Activated CD8-positive, alpha-beta memory T cell treated with anti-CD3 and anti-CD28 coated beads, Interleukin-2, amount 50 U/mL, for 4 hours (primary cell): ENCODE measurements at regions not wholly inside any gene's neighbourhood (a gene's known extent, or its start where the extent isn't known, plus 50 kb on each side); places are given as distances from the start of the nearest gene placed in this dataset.
"Not testable (repeated sequence)": the region's sequence is repeated elsewhere in the genome, so short reads cannot be mapped to it uniquely, and the experiment has no call there.

Experiments used
- DNase-seq: peaks from one replicate; pipeline ENCODE4 v3.0.0-alpha.2; 2020

GRCh38 chr6:27138837-27139755, 108.4 kb upstream of the PRSS16 start:
- DNase-seq, result peak; percentile 54

GRCh38 chr6:27139756-27140579, 107.5 kb upstream of the PRSS16 start:
- DNase-seq, result no peak

- DNase-seq, result no peak
These were observed 106.4 kb upstream of the PRSS16 start for GRCh38 chr6:27140999-27141528.

- DNase-seq, result no peak
These were observed 105.9 kb upstream of the PRSS16 start for GRCh38 chr6:27141529-27142015.

GRCh38 chr6:27143020-27143388, 104.5 kb upstream of the PRSS16 start:
- not testable (repeated sequence) for DNase-seq

GRCh38 chr6:27143474-27144026, 104.0 kb upstream of the PRSS16 start:
- no peak for DNase-seq

GRCh38 chr6:27144740-27145079, 102.8 kb upstream of the PRSS16 start:
- no peak for DNase-seq

- peak; percentile 52 for DNase-seq
These were observed 101.6 kb upstream of the PRSS16 start for GRCh38 chr6:27145731-27146455.

GRCh38 chr6:27146456-27146705, 101.1 kb upstream of the PRSS16 start:
- DNase-seq, result not testable (repeated sequence)

- DNase-seq, result peak; percentile 67
These were observed 100.6 kb upstream of the PRSS16 start for GRCh38 chr6:27146706-27147505.

GRCh38 chr6:27148404-27148795, 99.1 kb upstream of the PRSS16 start:
- no peak for DNase-seq

- no peak for DNase-seq
These were observed 98.4 kb upstream of the PRSS16 start for GRCh38 chr6:27149150-27149549.

- DNase-seq, result no peak
These were observed 92.8 kb upstream of the PRSS16 start for GRCh38 chr6:27154696-27155095.

GRCh38 chr6:27156874-27157458, 90.5 kb upstream of the PRSS16 start:
- no peak for DNase-seq

GRCh38 chr6:27157459-27158315, 89.8 kb upstream of the PRSS16 start:
- DNase-seq, result peak; percentile 81

GRCh38 chr6:27158316-27158643, 89.2 kb upstream of the PRSS16 start:
- no peak for DNase-seq

GRCh38 chr6:27159725-27160124, 87.8 kb upstream of the PRSS16 start:
- DNase-seq, result no peak

GRCh38 chr6:27161115-27161514, 86.4 kb upstream of the PRSS16 start:
- no peak for DNase-seq

GRCh38 chr6:27161603-27161945, 85.9 kb upstream of the PRSS16 start:
- DNase-seq, result no peak

GRCh38 chr6:27161946-27162603, 85.4 kb upstream of the PRSS16 start:
- no peak for DNase-seq
